Hepatocyte (in vitro differentiated cells): ENCODE measurements at regions not wholly inside any gene's neighbourhood (a gene's known extent, or its start where the extent isn't known, plus 50 kb on each side); places are given as distances from the start of the nearest gene placed in this dataset.

Experiments
- DNase-seq: peaks from one replicate; pipeline ENCODE4 v3.0.0-alpha.2; 2016; ENCODE audit warnings: low spot score
- H2AFZ ChIP-seq: fragments of 200-600 bp; sonication (generic); 2 replicates; pipeline ENCODE4 v1.6.0; 2016; ENCODE audit warnings: antibody characterized with exemption, mild to moderate bottlenecking
- H3K27ac ChIP-seq: fragments of 200-600 bp; sonication (generic); 2 replicates; pipeline ENCODE4 v1.5.1; 2016; ENCODE audit warnings: mild to moderate bottlenecking
- H3K27me3 ChIP-seq: fragments of 200-600 bp; sonication (generic); 2 replicates; pipeline ENCODE4 v1.6.1; 2016
- H3K36me3 ChIP-seq: fragments of 200-600 bp; sonication (generic); replicated peaks from 2 replicates; pipeline ENCODE4 v1.5.1; 2016; ENCODE audit warnings: low read depth; ENCODE audit not compliant: insufficient read depth
- H3K4me1 ChIP-seq: fragments of 200-600 bp; sonication (generic); 2 replicates; pipeline ENCODE4 v1.5.1; 2016; ENCODE audit warnings: mild to moderate bottlenecking, moderate library complexity; ENCODE audit not compliant: insufficient read depth
- H3K4me2 ChIP-seq: fragments of 200-600 bp; sonication (generic); 2 replicates; pipeline ENCODE4 v1.6.0; 2016
- H3K4me3 ChIP-seq: fragments of 200-600 bp; sonication (generic); 2 replicates; pipeline ENCODE4 v1.5.1; 2016; ENCODE audit warnings: mild to moderate bottlenecking
- H3K79me2 ChIP-seq: fragments of 200-600 bp; sonication (generic); 2 replicates; pipeline ENCODE4 v1.6.0; 2017; ENCODE audit warnings: mild to moderate bottlenecking
- H3K9me2 ChIP-seq: fragments of 200-600 bp; sonication (generic); replicated peaks from 2 replicates; pipeline ENCODE4 v1.6.0; 2017; ENCODE audit warnings: mild to moderate bottlenecking; ENCODE audit not compliant: insufficient read depth
- H3K9me3 ChIP-seq: fragments of 200-600 bp; sonication (generic); 2 replicates; pipeline ENCODE4 v1.5.1; 2016; ENCODE audit warnings: low read depth, mild to moderate bottlenecking
- H4K20me1 ChIP-seq: fragments of 200-600 bp; sonication (generic); 2 replicates; pipeline ENCODE4 v1.6.0; 2016; ENCODE audit warnings: mild to moderate bottlenecking; ENCODE audit not compliant: insufficient read depth, poor library complexity, severe bottlenecking
- CTCF ChIP-seq: fragments of 200-600 bp; sonication (generic); IDR thresholded peaks from 2 replicates; pipeline ENCODE4 v1.5.1; 2016; ENCODE audit warnings: antibody characterized with exemption, mild to moderate bottlenecking; ENCODE audit not compliant: poor library complexity
- EZH2 ChIP-seq: fragments of 200-600 bp; sonication (generic); IDR thresholded peaks from 2 replicates; pipeline ENCODE4 v1.6.1; 2016; ENCODE audit warnings: antibody characterized with exemption, mild to moderate bottlenecking, borderline replicate concordance
- EZH2phosphoT487 ChIP-seq: fragments of 200-600 bp; sonication (generic); IDR thresholded peaks from one replicate; pipeline ENCODE4 v1.6.1; 2018; ENCODE audit warnings: antibody characterized with exemption, mild to moderate bottlenecking, low read depth, moderate library complexity; ENCODE audit not compliant: unreplicated experiment, severe bottlenecking
- WGBS: methylation state at CpG from one replicate; pipeline ENCODE4 v1.1.6; 2016; ENCODE audit warnings: low lambda C conversion rate; ENCODE audit errors: missing lambda C conversion rate; 5-methylcytosine and 5-hydroxymethylcytosine counted together

GRCh38 chr5:51476431-51476830 is 93.2 kb downstream of the ISL1 start:
- no peaks in the 10 kb centered on the region for H3K79me2 ChIP-seq
- H3K4me1 ChIP-seq, result peaks cover 12% of the 10 kb centered on the region
- no peak overlapping the region for H3K4me2 ChIP-seq
- H3K27me3 ChIP-seq, result no peaks in the 10 kb centered on the region
- H3K27ac ChIP-seq, result no peak overlapping the region
- no peaks in the 10 kb centered on the region for H4K20me1 ChIP-seq
- H3K4me3 ChIP-seq, result no peak overlapping the region
- H3K9me3 ChIP-seq, result no peaks in the 10 kb centered on the region
- no peak for DNase-seq
- no peaks in the 10 kb centered on the region for H3K36me3 ChIP-seq
- no peak for TF ChIP-seq CTCF
- TF ChIP-seq EZH2phosphoT487, result no peak
- TF ChIP-seq EZH2, result no peak
- no peak overlapping the region for H2AFZ ChIP-seq
- H3K9me2 ChIP-seq, result no peaks in the 10 kb centered on the region

DNA sequence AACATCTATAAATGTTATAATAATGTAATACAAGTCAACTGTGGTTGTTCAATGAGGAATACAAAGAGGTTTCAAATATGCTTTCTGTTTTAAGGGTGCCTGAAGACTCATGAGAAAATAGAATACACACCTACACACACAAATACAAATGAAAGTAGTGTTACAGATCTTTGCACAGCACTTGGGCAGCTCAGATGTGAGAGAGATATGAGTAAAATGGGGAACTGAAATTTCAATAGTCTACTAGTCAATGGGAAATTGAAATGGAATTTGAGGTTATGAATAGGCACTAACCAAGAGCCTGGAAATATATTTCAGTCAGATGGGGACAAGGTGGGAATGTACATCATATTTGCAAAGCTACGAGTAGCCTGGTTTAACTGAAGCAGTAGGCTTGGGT is 96.6 kb downstream of the ISL1 start:
- Histone ChIP-seq H3K36me3 (no peaks in the 10 kb centered on the region), H3K9me2 (no peaks in the 10 kb centered on the region), H3K79me2 (no peaks in the 10 kb centered on the region), H4K20me1 (no peaks in the 10 kb centered on the region), H3K4me2 (no peak overlapping the region), H3K4me3 (no peak overlapping the region), H3K27ac (no peak overlapping the region), H3K4me1 (peaks cover 12% of the 10 kb centered on the region), H3K27me3 (no peaks in the 10 kb centered on the region), H3K9me3 (no peaks in the 10 kb centered on the region), H2AFZ (no peak overlapping the region)
- no peak for TF ChIP-seq EZH2
- TF ChIP-seq EZH2phosphoT487, result no peak
- no peak for TF ChIP-seq CTCF
- 92% methylated on average over 1 of the region's 1 CpG for WGBS
- DNase-seq, result no peak

- H3K4me3 ChIP-seq, result no peak overlapping the region
- no peaks in the 10 kb centered on the region for H3K36me3 ChIP-seq
- H3K9me2 ChIP-seq, result no peaks in the 10 kb centered on the region
- H4K20me1 ChIP-seq, result no peaks in the 10 kb centered on the region
- no peaks in the 10 kb centered on the region for H3K9me3 ChIP-seq
- H3K27ac ChIP-seq, result no peak overlapping the region
- TF ChIP-seq EZH2 (no peak), CTCF (no peak), EZH2phosphoT487 (no peak)
- no peak overlapping the region for H3K4me2 ChIP-seq
- H2AFZ ChIP-seq, result no peak overlapping the region
- peaks cover 12% of the 10 kb centered on the region for H3K4me1 ChIP-seq
- no peaks in the 10 kb centered on the region for H3K27me3 ChIP-seq
- H3K79me2 ChIP-seq, result no peaks in the 10 kb centered on the region
- no peak for DNase-seq
These were observed 101.1 kb downstream of the ISL1 start for GRCh38 chr5:51484326-51484725.

GRCh38 chr5:51486158-51486557 is 102.9 kb downstream of the ISL1 start:
- Histone ChIP-seq H2AFZ (no peak overlapping the region), H3K4me1 (no peaks in the 10 kb centered on the region), H3K79me2 (no peaks in the 10 kb centered on the region), H3K4me2 (no peak overlapping the region), H3K27me3 (no peaks in the 10 kb centered on the region), H3K36me3 (no peaks in the 10 kb centered on the region), H3K27ac (no peak overlapping the region), H3K4me3 (no peak overlapping the region), H3K9me3 (no peaks in the 10 kb centered on the region), H4K20me1 (no peaks in the 10 kb centered on the region), H3K9me2 (no peaks in the 10 kb centered on the region)
- WGBS, result 83% methylated on average over 1 of the region's 1 CpG
- TF ChIP-seq CTCF (no peak), EZH2 (no peak), EZH2phosphoT487 (no peak)
- no peak for DNase-seq
